22Rv1 (cell line): ENCODE measurements at regions not wholly inside any gene's neighbourhood (a gene's known extent, or its start where the extent isn't known, plus 50 kb on each side); places are given as distances from the start of the nearest gene placed in this dataset.

Source experiments
- ZFX ChIP-seq: fragments of 450-650 bp; IDR thresholded peaks from 2 replicates; pipeline ENCODE4 v1.6.1; 2017; ENCODE audit warnings: antibody characterized with exemption, borderline replicate concordance
- TF ChIP-seq, protein P1 (sequence below): fragments of 450-650 bp; IDR thresholded peaks from 2 replicates; pipeline ENCODE4 v1.5.1; 2017; ENCODE audit warnings: mild to moderate bottlenecking

DNA sequence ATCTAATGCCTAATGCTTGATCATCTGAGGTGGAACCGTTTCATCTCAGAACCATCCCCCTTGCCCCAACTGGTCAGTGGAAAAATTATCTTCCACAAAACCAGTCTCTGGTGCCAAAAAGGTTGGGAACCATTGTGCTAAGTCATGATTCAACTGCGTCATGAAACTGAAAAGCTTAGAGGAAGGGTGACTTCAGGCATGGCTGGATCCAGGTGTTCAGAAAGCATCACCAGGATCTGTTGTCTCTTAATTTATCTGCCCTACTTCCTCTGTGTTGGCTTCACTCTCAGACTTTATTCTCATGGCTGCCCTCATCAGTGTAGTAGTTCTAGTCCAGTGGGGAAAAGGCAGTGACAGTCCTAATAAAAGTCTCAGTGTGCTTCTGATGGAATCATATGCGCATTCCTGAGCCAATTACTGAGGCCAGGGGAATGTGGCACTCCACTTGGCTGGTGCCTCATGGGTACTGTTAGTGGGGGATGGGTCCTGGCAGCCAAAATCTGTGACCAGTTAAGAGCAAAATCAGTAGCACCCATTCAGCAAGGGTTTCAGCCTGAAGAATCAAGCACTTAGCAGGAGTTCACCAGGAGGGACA, 110.3 kb downstream of the WNT5A start:
- TF ChIP-seq, protein P1, sequence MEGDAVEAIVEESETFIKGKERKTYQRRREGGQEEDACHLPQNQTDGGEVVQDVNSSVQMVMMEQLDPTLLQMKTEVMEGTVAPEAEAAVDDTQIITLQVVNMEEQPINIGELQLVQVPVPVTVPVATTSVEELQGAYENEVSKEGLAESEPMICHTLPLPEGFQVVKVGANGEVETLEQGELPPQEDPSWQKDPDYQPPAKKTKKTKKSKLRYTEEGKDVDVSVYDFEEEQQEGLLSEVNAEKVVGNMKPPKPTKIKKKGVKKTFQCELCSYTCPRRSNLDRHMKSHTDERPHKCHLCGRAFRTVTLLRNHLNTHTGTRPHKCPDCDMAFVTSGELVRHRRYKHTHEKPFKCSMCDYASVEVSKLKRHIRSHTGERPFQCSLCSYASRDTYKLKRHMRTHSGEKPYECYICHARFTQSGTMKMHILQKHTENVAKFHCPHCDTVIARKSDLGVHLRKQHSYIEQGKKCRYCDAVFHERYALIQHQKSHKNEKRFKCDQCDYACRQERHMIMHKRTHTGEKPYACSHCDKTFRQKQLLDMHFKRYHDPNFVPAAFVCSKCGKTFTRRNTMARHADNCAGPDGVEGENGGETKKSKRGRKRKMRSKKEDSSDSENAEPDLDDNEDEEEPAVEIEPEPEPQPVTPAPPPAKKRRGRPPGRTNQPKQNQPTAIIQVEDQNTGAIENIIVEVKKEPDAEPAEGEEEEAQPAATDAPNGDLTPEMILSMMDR: no peak
- no peak for TF ChIP-seq ZFX
